ENCODE measurements at regions not wholly inside any gene's neighbourhood (a gene's known extent, or its start where the extent isn't known, plus 50 kb on each side); places are given as distances from the start of the nearest gene placed in this dataset.

- H3K27me3 ChIP-seq (ENCODE audit: control insufficient read depth, insufficient read depth, low read length): no peaks in the 10 kb centered on the region
- H3K36me3 ChIP-seq (ENCODE audit: control insufficient read depth, insufficient read depth, low read length): no peaks in the 10 kb centered on the region
- H3K4me3 ChIP-seq (ENCODE audit: low read depth, low read length): no peak overlapping the region
- DNase-seq (ENCODE audit: low read depth): no peak
- TF ChIP-seq CTCF (IDR thresholded peaks at IDR 0.05; ENCODE audit: insufficient read depth, low read length, poor library complexity, severe bottlenecking): no peak
Observed at GRCh38 chr4:66972087-66972486, 573.2 kb downstream of the CENPC start.

- no peaks in the 10 kb centered on the region for H3K27me3 ChIP-seq (ENCODE audit: control insufficient read depth, insufficient read depth, low read length)
- DNase-seq (ENCODE audit: low read depth): no peak
- no peak for TF ChIP-seq CTCF (IDR thresholded peaks at IDR 0.05; ENCODE audit: insufficient read depth, low read length, poor library complexity, severe bottlenecking)
- no peak overlapping the region for H3K4me3 ChIP-seq (ENCODE audit: low read depth, low read length)
- no peaks in the 10 kb centered on the region for H3K36me3 ChIP-seq (ENCODE audit: control insufficient read depth, insufficient read depth, low read length)
Observed at GRCh38 chr4:66964467-66964866, 580.8 kb downstream of the CENPC start.

GRCh38 chr4:66963084-66963483 lies 582.2 kb downstream of the CENPC start:
- no peaks in the 10 kb centered on the region for H3K36me3 ChIP-seq (ENCODE audit: control insufficient read depth, insufficient read depth, low read length)
- no peak for DNase-seq (ENCODE audit: low read depth)
- no peak overlapping the region for H3K4me3 ChIP-seq (ENCODE audit: low read depth, low read length)
- no peak for TF ChIP-seq CTCF (IDR thresholded peaks at IDR 0.05; ENCODE audit: insufficient read depth, low read length, poor library complexity, severe bottlenecking)
- no peaks in the 10 kb centered on the region for H3K27me3 ChIP-seq (ENCODE audit: control insufficient read depth, insufficient read depth, low read length)

- Histone ChIP-seq H3K36me3 (ENCODE audit: control insufficient read depth, insufficient read depth, low read length) (no peaks in the 10 kb centered on the region), H3K4me3 (ENCODE audit: low read depth, low read length) (no peak overlapping the region), H3K27me3 (ENCODE audit: control insufficient read depth, insufficient read depth, low read length) (no peaks in the 10 kb centered on the region)
- no peak for TF ChIP-seq CTCF (IDR thresholded peaks at IDR 0.05; ENCODE audit: insufficient read depth, low read length, poor library complexity, severe bottlenecking)
- no peak for DNase-seq (ENCODE audit: low read depth)
Observed at GRCh38 chr4:66959207-66959606, 586.1 kb downstream of the CENPC start.

GRCh38 chr4:66956852-66957251 lies 588.5 kb downstream of the CENPC start:
- DNase-seq (ENCODE audit: low read depth): no peak
- no peak overlapping the region for H3K4me3 ChIP-seq (ENCODE audit: low read depth, low read length)
- H3K36me3 ChIP-seq (ENCODE audit: control insufficient read depth, insufficient read depth, low read length): no peaks in the 10 kb centered on the region
- H3K27me3 ChIP-seq (ENCODE audit: control insufficient read depth, insufficient read depth, low read length): no peaks in the 10 kb centered on the region
- no peak for TF ChIP-seq CTCF (IDR thresholded peaks at IDR 0.05; ENCODE audit: insufficient read depth, low read length, poor library complexity, severe bottlenecking)

GRCh38 chr4:66956426-66956825 lies 588.9 kb downstream of the CENPC start:
- H3K27me3 ChIP-seq (ENCODE audit: control insufficient read depth, insufficient read depth, low read length): no peaks in the 10 kb centered on the region
- no peaks in the 10 kb centered on the region for H3K36me3 ChIP-seq (ENCODE audit: control insufficient read depth, insufficient read depth, low read length)
- TF ChIP-seq CTCF (IDR thresholded peaks at IDR 0.05; ENCODE audit: insufficient read depth, low read length, poor library complexity, severe bottlenecking): no peak
- H3K4me3 ChIP-seq (ENCODE audit: low read depth, low read length): no peak overlapping the region
- no peak for DNase-seq (ENCODE audit: low read depth)
